ENCODE measurements at regions not wholly inside any gene's neighbourhood (a gene's known extent, or its start where the extent isn't known, plus 50 kb on each side); places are given as distances from the start of the nearest gene placed in this dataset.
A peak's percentile ranks its signal among the peaks of the same experiment; 100 is the strongest.
"Not testable (repeated sequence)": the region's sequence is repeated elsewhere in the genome, so short reads cannot be mapped to it uniquely, and the experiment has no call there.

DNA sequence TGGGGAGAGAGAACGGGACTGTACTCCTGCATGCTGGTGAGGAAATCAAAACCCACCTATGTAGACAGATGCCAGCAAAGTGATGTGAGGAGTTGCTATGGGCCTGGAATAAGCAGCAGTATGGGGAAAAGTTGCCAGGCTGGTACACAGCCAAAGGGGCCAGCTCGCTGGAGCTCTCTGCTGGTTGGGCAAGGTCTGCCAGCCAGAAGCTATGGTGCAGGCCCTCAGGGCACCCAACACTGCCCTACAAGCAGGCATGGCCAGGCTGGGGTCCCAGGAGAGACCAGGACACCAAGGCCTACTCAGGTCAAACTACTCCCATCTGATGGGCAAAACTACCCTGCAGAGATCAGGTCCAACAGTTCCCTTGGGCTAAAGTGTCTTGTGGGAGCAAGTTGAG lies 916.6 kb downstream of the IPMK start:
- no peak for FAIRE-seq

GRCh38 chr10:57341294-57341693 lies 926.4 kb downstream of the IPMK start:
- FAIRE-seq, result no peak

More for the DNA sequence above, 916.6 kb downstream of the IPMK start:
- no peak for DNase-seq (ENCODE audit: low spot score)

DNA sequence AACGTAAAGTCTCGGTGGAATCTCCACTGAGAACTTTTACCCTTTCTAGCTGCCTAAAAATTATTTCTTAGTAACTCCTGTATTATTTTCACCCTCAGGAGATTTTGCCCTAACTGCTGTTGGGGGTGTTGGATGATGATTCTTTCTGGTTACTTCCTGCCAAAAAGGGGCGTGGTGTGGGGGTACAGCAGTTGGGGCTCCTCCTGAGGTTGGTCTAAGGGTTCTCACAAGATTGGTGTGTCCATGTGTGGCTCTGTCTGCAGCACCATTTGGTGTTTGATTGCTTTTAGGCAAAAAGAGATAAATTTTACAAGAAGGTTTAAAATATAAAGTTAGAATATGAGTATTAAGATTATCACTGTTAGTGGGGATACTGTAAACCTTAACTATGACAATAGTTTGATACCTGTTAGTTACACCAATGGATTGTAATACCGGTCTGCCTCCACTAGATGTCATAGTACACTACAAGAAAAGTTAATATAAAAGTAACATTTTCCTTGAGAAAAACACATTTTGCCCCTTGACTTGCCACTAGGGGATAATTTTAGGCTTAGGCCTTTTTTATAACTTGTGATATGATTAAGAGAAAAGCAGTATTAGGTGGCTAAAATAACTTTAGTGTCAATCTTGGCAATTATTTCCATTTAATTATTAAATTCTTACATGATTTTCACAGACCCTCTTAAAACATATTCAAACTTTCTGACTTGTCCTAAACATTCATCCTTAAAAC lies 928.7 kb downstream of the IPMK start:
- peak; percentile 82 for FAIRE-seq
- DNase-seq (ENCODE audit: low spot score), result peak; percentile 52

More at GRCh38 chr10:57341294-57341693, 926.4 kb downstream of the IPMK start:
- no peak for DNase-seq (ENCODE audit: low spot score)

- no peak for FAIRE-seq
- DNase-seq (ENCODE audit: low spot score), result no peak
These were observed 930.8 kb downstream of the IPMK start for GRCh38 chr10:57336865-57337264.

DNA sequence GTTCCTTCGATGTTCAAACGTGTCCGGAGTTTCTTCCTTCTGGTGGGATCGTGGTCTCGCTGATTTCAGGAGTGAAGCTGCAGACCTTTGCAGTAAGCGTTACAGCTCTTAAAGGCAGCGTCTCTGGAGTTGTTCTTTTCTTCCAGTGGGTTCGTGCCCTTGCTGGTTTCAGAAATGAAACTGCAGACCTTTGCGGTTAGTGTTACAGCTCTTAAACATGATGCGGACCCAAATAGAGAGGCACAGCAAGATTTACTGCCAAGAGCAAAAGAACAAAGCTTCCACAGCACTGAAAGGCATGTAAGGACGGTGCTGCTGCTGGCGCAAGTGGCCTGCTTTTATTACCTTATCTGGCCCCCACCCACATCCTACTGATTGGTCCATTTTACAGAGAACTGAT lies 931.4 kb downstream of the IPMK start:
- DNase-seq (ENCODE audit: low spot score) (no peak), FAIRE-seq (no peak)

DNA sequence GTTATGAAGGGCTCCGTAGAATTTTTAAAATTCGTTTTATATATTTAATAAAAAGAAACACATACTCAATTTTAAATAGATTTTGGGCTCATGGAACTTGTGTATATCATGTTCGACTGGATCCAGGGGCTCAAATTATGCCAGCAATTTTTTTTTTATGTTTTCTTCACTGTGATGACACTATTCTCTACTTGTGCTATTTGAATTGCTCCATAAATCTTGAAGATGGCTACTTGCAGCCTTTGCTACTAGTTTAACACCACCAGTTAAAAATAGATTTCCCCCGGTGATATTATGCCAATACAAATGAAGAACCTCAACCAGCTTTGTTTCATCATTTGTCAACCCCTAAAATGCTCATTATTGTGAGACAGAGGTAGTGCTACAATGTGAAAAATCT lies 933.2 kb downstream of the IPMK start:
- no peak for FAIRE-seq
- DNase-seq (ENCODE audit: low spot score), result no peak

GRCh38 chr10:57333880-57334279 lies 933.8 kb downstream of the IPMK start:
- FAIRE-seq, result no peak
- no peak for DNase-seq (ENCODE audit: low spot score)

DNA sequence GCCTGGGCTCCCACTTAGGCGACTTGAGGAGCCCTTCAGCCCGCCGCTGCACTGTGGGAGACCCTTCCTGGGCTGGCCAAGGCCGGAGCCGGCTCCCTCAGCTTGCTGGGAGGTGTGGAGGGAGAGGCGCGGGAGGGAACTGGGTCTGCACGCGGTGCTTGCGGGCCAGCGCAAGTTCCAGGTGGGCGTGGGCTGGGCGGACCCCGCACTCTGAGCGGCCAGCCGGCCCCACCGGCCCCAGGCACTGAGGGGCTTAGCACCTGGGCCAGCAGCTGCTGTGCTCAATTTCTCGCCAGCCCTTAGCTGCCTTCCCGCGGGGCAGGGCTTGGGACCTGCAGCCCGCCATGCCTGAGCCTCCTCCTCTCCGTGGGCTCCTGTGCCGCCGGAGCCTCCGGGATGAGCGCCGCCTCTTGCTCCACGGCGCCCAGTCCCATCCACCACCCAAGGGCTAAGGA lies 946.3 kb downstream of the IPMK start:
- FAIRE-seq; DNase-seq (ENCODE audit: low spot score): not testable (repeated sequence)

DNA sequence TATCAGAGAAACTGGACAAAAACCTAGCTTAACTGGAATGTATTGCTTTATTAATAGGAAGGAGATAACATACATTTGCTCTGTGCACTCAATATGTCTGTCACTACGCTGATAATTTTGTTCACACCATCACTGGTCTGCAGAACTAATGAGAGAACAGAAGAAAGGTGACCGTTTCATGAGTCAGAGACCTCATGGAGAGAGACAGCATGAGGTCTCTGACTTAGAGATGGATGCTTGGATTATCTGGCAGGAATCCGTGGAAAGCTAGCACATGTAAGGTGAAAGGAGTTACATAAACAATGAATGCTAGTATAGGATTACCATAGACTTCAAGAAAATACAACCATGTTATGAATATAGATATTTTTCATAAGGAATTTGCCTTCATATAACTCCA lies 947.3 kb downstream of the IPMK start:
- no peak for DNase-seq (ENCODE audit: low spot score)
- no peak for FAIRE-seq

DNA sequence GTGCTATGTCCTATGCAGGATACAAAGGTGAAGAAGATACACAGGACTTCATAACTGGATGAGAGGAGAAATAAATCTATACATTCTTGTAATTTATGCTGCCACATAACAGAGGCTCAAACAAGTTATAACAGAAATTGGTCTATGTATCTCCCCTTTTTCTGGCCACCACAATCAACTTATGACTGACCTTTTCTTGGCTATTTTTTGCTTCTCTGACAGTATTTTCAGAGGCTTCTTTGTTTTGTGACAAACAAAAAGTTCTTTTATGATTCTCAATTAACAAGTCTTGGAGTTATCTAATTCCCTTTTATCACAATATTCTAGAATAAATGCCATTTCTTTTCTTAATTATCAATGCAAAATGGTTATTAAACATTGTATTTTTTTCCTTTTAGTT lies 953.0 kb upstream of the ZWINT start:
- FAIRE-seq, result no peak
- DNase-seq (ENCODE audit: low spot score), result no peak

DNA sequence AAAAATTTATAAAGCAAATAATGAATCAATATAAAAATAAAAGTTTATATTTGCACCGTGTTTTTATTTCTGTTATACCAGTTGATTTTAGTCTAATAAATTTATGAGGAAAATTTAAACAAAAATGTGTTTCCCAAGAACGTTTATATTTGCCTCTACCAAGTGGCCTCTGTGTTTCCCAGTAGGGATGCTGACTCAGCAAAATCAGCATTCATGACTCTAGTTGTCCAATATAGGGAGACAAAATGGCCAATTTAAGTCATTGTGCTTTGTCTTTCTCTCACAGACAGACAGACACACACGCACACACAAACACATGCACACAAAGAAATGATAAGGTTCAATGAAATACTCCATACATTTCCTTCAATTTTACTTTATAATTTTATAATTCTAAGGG lies 942.5 kb upstream of the ZWINT start:
- DNase-seq (ENCODE audit: low spot score) (no peak), FAIRE-seq (no peak)

GRCh38 chr10:57300718-57301117 lies 939.7 kb upstream of the ZWINT start:
- FAIRE-seq, result no peak
- no peak for DNase-seq (ENCODE audit: low spot score)

DNA sequence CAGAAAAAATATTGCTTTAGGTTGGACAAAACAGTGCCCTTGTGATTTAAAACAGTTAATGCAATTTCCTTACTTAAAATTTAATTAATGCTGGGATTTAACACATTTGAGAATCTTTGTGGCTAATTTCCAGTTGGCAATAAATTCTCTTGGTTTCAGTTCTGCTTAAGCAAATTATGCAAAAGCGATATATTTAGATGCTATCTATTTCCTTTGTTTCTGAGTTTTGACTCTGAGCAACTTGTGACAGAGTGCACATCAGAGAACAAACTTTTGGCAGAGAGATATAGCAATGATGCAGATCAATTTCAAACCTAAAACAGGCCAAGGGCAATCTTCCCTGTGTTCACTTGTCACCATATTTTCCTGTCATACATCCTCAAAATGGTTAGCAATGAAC lies 933.6 kb upstream of the ZWINT start:
- FAIRE-seq (no peak), DNase-seq (ENCODE audit: low spot score) (no peak)

DNA sequence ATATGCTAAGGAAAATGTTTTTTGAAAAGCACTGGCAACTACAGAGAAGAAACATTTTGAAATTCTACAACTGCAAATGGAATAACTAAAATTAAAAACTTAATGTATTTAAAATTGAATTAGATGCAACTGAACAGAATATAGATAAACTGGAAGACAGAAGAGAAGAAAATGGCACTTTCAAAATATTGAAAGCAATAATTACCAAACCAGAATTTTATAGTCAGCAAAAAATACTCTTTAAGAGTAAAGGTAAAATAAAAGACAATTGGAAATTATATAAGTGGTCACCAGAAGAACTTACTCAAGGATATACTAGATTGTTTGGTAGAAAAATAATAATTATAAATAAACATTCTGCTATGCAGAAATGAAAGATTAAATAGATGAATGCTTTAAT lies 927.7 kb upstream of the ZWINT start:
- no peak for DNase-seq (ENCODE audit: low spot score)
- FAIRE-seq, result no peak

GRCh38 chr10:57262892-57263291 lies 901.8 kb upstream of the ZWINT start:
- FAIRE-seq, result no peak
- DNase-seq (ENCODE audit: low spot score), result no peak

DNA sequence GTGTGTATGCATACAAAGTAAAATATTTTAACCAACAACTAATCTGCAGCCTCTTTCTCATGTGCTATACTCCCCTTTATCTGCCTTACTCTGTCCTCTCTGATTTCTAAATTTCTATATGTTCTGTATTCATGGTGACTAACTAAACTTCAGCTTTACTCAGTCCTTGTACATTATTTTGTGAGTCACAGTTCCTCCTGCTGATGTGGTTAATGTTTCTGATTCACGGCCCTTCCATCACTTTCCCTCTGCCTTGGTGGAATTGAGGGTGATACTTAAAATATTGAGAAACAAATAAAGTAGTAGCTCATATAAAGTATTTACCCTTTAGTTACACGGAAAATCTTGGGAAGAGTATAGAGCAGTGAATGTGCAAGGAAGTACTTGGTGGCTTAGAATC lies 899.1 kb upstream of the ZWINT start:
- FAIRE-seq (no peak), DNase-seq (ENCODE audit: low spot score) (no peak)

GRCh38 chr10:57249615-57250281 lies 888.7 kb upstream of the ZWINT start:
- DNase-seq (ENCODE audit: low spot score) (no peak), FAIRE-seq (no peak)

- DNase-seq (ENCODE audit: low spot score), result no peak
- FAIRE-seq, result no peak
These were observed 886.2 kb upstream of the ZWINT start for GRCh38 chr10:57247271-57247670.

DNA sequence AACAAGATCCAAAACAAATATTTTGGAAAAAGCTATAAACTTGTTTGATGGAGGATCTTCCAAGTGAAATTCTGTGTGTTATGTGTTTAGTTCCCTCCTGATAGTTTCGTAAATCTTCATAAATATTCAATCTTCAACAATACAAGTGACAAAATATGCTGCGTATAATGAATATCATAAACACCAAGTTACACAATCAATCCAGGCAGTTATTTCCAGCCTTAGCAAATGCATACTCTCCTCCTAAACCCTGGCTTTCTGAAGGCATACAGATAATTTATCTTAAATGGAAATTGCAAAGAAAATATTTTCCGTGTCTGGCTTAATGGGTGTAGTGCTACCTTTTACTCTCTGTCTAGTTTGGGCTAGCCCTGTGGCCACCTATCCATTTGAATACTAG lies 864.9 kb upstream of the ZWINT start:
- FAIRE-seq, result no peak
- DNase-seq (ENCODE audit: low spot score), result no peak

- no peak for DNase-seq (ENCODE audit: low spot score)
- no peak for FAIRE-seq
These were observed 863.8 kb upstream of the ZWINT start for GRCh38 chr10:57224811-57225210.

DNA sequence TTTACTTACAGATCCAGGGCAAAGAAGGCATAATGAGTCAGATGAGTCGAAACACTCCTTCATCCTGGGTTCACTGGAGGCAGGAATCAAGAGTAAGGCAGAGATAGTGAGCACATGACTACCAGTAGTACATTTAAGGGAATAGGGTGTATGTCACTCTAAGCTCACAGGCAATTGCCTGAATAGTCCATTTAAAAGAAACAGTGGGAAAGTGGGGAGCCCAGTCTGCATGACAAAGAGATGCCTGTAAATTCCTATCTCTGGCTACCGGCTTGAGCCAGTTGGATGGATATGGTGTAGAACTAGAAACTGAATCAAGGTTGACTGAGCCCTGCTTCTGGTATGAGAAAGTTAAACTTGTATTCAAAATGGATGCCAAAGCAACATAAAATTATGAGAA lies 861.5 kb upstream of the ZWINT start:
- DNase-seq (ENCODE audit: low spot score), result no peak
- FAIRE-seq, result no peak

GRCh38 chr10:57222129-57222528 lies 861.1 kb upstream of the ZWINT start:
- FAIRE-seq (no peak), DNase-seq (ENCODE audit: low spot score) (no peak)

DNA sequence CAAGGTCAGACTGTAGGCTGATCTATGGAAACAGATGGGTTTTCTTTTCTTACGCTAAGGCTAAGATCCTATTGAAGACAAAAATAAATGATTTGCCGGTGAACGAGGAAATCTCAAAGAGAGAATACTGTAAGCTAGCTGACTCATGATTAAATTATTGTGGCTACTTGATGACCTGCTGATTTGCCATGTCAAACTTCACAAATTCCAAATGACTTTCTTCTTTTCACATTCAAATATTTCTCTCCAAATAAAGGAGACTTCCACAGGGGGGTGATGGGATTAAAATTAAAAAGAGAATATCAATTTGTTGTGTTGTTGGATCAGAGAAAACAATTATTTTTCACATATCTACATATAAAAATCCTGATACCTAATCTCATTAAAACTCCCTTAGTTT lies 860.6 kb upstream of the ZWINT start:
- no peak for FAIRE-seq
- DNase-seq (ENCODE audit: low spot score), result no peak
